SIG-M5 treated with dmso at 0.1 percent for 504 hours (cell line): ENCODE measurements at regions not wholly inside any gene's neighbourhood (a gene's known extent, or its start where the extent isn't known, plus 50 kb on each side); places are given as distances from the start of the nearest gene placed in this dataset.
"Not testable (repeated sequence)": the region's sequence is repeated elsewhere in the genome, so short reads cannot be mapped to it uniquely, and the experiment has no call there.

Experiments
- DNase-seq: peaks from one replicate; lab custom pipeline; 2025; ENCODE audit not compliant: unreplicated experiment; lab: John Stamatoyannopoulos, UW

DNA sequence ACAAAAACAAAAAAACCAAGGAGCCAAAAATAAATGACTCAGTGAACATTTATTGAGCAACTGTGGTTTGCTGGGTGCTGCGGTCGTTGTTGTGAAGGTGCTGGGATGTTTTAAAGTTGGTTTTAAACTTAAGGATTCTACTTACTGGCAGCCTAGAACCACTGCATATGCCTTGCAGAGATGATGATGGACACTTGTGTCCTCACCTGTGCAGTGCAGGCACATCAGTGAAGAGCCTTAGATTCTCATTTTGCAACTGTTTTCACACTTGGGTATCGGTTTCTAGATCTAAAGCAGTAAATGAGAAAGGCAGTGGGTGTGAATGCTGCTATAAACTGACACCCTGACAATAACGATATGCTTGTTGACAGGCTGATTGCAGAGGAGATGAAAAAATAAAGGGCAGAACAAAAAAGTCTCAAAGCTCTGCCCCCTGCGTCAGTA lies 68.8 kb downstream of the UTRN start:
- peak; percentile 45 for DNase-seq

DNA sequence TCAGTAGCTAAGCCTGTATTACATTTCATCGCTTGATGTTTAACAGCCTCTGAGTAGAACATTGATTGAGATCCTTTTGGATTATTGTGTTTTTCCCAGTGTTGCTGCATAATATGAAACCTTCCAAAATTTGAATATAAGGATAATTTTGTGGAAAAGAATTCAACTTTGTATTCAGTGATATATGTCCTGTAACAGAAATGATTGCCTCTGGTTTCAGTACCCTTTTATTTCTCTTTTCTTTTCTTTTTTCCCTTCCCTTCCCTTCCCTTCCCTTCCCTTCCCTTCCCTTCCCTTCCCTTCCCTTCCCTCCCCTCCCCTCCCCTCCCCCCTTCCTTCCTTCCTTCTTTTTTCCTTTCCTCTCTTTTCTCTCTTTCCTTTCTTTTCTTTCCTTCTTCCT lies 74.6 kb downstream of the UTRN start:
- no peak for DNase-seq

DNA sequence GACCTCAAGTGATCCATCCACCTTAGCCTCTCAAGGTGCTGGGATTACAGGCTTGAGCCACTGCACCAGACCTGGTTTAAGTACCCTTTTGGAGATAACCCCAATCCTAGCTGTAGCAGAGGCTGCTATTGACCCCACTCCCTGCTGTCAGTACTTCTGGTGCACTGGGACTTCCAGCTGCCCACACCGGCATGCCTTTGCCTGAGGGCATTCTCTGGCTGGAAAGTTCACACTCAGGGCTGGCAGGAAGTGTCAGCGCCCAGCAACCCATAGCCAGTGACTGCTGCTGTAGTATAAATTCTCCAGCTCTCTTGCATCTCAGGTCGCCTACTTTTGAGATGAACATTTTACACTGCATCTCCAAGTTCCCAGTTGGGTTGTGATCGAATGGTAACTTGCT lies 75.3 kb downstream of the UTRN start:
- DNase-seq = no peak

- no peak for DNase-seq
Observed at GRCh38 chr6:144361016-144361415, 75.9 kb downstream of the UTRN start.

DNA sequence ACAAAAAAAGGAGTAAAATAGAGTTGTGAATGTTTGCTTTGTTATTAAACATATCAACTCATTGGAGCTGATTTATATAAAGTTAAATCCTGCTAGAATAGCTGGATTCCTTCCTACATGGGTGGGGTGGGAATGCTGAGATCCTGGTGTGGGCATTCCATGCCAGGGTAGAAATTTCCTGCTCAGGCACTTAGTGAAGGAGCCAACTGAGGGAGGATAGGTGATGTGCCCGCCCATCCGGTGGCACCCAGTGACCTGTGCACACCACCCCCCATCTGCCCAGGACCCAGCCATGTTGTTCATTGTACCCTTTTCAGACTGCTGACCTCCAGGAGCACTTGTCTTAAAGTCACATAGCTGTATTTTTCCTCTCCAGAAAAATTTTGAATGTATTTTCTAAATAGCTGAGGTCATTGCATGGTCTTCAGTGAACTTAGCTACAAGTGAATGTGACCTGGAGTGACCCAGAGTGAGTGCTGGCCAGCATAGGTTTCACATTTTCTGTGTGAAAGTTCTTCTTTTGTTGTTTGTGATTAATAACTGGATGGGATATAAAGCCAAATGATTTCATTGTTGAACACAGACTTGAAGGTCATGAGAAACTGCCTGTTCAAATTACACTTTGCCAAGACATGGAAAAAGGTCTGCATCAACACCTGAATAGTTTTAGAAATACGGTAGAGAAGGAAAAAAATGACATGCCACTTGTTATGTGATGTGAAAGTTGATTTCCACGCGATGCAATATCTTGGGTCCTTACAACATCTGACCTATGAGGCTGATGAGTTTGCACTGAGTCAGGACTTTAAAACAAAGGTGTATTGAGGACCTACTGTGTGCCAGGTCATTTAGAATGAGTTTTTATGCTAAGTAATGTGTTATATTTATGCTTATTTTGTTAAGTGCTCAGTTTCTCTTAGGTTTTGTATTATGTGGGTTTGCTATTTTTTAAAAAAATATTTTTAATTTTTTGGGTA lies 77.2 kb downstream of the UTRN start:
- DNase-seq = no peak

GRCh38 chr6:144364208-144364720 lies 79.1 kb downstream of the UTRN start:
- DNase-seq = peak; percentile 48

GRCh38 chr6:144364782-144365181 lies 79.6 kb downstream of the UTRN start:
- peak; percentile 77 for DNase-seq

GRCh38 chr6:144365271-144365670 lies 80.1 kb downstream of the UTRN start:
- no peak for DNase-seq

- DNase-seq = not testable (repeated sequence)
Observed at GRCh38 chr6:144369696-144370095, 84.6 kb downstream of the UTRN start.

- DNase-seq = no peak
Observed at GRCh38 chr6:144372116-144372515, 87.0 kb downstream of the UTRN start.

DNA sequence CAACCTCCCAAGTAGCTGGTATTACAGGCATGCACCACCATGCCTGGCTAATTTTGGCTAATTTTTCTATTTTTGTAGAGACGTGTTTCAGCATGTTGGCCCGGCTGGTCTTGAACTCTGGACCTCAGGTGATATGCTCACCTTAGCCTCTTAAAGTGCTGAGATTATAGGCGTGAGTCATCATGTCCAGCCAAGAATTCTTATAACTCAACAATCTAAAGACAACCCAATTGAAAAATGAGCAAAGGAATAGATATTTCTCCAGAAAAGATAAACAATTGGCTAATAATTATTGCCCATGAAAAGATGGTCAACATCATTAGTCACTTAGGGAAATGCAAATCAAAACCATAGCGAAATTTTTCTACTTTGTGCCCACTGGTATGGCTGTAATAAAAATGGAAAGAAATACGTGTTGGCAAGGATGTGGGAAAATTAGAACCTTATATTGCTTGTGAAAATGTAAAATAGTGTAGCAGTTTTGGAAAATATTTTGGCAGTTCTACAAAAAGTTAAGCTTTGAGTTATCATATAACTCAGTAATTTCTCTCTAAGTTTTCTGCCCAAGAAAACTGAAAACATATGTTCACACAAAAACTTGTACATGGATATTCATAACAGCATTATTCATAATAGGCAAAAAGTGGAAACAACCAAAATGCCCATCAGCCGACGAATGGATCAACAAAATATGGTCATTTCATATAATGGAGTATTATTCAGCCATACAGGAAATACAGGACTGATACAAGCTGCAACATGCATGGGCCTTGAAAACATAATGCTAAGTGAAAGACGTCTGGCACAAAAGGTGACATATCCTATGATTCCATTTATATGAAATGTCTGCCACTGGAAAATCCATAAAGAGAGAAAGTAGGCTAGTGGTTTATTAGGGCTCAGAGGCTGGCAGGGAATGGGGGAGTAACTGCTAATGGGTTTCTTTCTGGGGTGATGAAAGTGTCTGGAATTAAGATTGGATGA lies 87.8 kb downstream of the UTRN start:
- no peak for DNase-seq

DNA sequence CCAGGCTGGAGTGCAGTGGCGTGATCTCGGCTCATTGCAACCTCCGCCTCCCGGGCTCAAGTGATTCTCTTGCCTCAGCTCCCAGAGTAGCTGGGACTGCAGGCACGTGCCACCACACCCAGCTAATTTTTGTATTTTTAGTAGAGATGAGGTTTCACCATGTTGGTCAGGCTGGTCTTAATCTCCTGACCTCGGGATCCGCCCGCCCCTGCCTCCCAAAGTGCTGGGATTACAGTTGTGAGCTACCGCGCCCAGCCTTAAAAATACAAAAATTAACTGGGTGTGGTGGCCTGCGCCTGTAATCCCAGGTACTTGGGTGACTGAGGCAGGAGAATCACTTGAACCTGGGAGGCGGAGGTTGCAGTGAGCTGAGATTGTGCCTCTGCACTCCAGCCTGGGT lies 89.4 kb downstream of the UTRN start:
- not testable (repeated sequence) for DNase-seq

DNA sequence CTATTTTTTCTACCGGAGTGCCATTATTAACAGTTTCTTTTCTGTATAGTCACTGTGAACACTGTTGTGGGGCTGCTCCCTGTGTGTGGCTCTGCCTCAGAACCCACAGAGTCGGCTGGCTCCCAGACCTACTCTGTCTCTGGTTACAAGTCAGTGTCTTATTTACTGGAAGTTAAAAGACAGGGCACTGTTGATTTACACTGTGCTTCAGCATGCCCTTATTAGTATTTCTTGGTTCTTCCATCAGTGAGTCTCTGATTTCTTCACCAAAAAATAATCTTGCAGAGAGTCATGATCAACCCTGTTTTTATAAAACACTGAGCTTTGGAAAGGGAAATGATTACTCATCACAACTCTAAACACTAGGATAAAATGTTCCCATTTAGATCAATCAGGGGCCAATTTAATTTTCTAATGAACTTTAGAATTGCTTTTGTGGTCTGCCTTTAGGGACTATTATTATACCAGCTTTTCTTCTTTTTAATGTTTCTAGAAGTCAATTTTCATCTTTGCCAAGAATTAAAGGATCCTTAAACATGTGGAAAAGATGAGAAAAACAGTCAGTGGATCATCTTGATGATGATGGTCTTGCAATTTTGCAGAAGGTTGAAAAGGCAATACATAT lies 92.6 kb downstream of the UTRN start:
- no peak for DNase-seq

- DNase-seq = no peak
Observed at GRCh38 chr6:144378437-144378836, 93.3 kb downstream of the UTRN start.

- peak; percentile 62 for DNase-seq
Observed at GRCh38 chr6:144379356-144379755, 94.2 kb downstream of the UTRN start.

- not testable (repeated sequence) for DNase-seq
Observed at GRCh38 chr6:144381499-144381898, 96.4 kb downstream of the UTRN start.

DNA sequence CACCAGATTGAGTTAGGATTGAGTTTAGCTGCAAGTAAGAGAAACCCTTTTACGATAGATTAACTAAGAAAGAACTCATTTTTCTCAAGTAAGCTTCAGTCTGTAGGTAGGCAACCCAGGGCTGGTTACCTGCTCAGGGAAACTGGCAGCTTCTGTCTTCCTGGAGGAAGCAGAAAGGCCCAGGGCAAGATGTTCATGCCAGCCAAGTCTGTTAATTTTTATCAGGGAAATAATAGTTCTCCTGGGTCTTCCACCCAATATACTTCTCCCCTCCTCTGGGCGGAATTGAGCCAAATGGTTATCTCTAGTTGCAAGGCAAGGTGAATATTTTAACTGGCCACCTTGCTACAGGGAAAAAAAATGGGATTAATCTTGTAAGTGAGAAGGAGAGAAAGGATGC lies 98.2 kb downstream of the UTRN start:
- DNase-seq = no peak

GRCh38 chr6:144384427-144384826 lies 99.3 kb downstream of the UTRN start:
- no peak for DNase-seq

GRCh38 chr6:144389474-144389873 lies 104.3 kb downstream of the UTRN start:
- not testable (repeated sequence) for DNase-seq

DNA sequence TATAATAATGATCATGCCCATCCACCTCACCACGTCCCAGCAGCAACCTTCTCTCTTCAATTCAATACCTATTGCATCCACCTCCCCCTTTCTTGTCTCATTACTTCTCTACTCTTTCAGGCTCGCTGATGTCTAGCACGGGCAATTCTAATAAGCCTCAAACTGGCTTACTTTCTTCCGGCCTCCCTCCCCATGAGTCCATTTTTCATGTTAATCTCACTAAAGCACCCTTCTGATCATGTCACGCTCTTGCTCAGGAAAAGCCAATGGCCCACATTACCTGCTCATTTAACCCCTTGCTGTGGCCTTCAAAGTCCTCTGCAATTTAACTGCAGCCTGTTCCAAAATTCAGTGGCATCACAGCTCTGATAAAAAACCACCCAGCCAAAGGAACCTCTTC lies 105.1 kb downstream of the UTRN start:
- no peak for DNase-seq

GRCh38 chr6:144390886-144391285 lies 105.8 kb downstream of the UTRN start:
- no peak for DNase-seq
